ENCODE measurements at regions not wholly inside any gene's neighbourhood (a gene's known extent, or its start where the extent isn't known, plus 50 kb on each side); places are given as distances from the start of the nearest gene placed in this dataset.
"Not testable (repeated sequence)": the region's sequence is repeated elsewhere in the genome, so short reads cannot be mapped to it uniquely, and the experiment has no call there.

- in situ Hi-C loops (cut with HindIII; ENCODE audit: low pct_ligation_motif_present, low pct_unique_long_range_greater_than_20kb, low sequenced_read_pairs), result no loop called here
Measured at GRCh38 chr3:7964899-7965298, 536.7 kb upstream of the LMCD1 start.

GRCh38 chr3:7973006-7973405 is 528.6 kb upstream of the LMCD1 start:
- no peak for DNase-seq

More at GRCh38 chr3:7964899-7965298, 536.7 kb upstream of the LMCD1 start:
- peak; percentile 6 for DNase-seq

GRCh38 chr3:7977245-7978086 is 524.2 kb upstream of the LMCD1 start:
- peak; percentile 40 for DNase-seq
- in situ Hi-C loops (cut with HindIII; ENCODE audit: low pct_ligation_motif_present, low pct_unique_long_range_greater_than_20kb, low sequenced_read_pairs), result no loop called here

More at GRCh38 chr3:7973006-7973405, 528.6 kb upstream of the LMCD1 start:
- in situ Hi-C loops (cut with HindIII; ENCODE audit: low pct_ligation_motif_present, low pct_unique_long_range_greater_than_20kb, low sequenced_read_pairs), result no loop called here

- in situ Hi-C loops (cut with HindIII; ENCODE audit: low pct_ligation_motif_present, low pct_unique_long_range_greater_than_20kb, low sequenced_read_pairs), result no loop called here
- no peak for DNase-seq
Measured at GRCh38 chr3:7978087-7978422, 523.6 kb upstream of the LMCD1 start.

GRCh38 chr3:7982126-7982525 is 519.5 kb upstream of the LMCD1 start:
- no peak for DNase-seq
- in situ Hi-C loops (cut with HindIII; ENCODE audit: low pct_ligation_motif_present, low pct_unique_long_range_greater_than_20kb, low sequenced_read_pairs), result no loop called here

GRCh38 chr3:7999384-7999783 is 502.2 kb upstream of the LMCD1 start:
- in situ Hi-C loops (cut with HindIII; ENCODE audit: low pct_ligation_motif_present, low pct_unique_long_range_greater_than_20kb, low sequenced_read_pairs), result no loop called here
- no peak for DNase-seq

- in situ Hi-C loops (cut with HindIII; ENCODE audit: low pct_ligation_motif_present, low pct_unique_long_range_greater_than_20kb, low sequenced_read_pairs), result no loop called here
- no peak for DNase-seq
Measured at GRCh38 chr3:8001307-8001706, 500.3 kb upstream of the LMCD1 start.

- no peak for DNase-seq
- in situ Hi-C loops (cut with HindIII; ENCODE audit: low pct_ligation_motif_present, low pct_unique_long_range_greater_than_20kb, low sequenced_read_pairs), result no loop called here
Measured at GRCh38 chr3:8001712-8002111, 499.9 kb upstream of the LMCD1 start.

- no peak for DNase-seq
- in situ Hi-C loops (cut with HindIII; ENCODE audit: low pct_ligation_motif_present, low pct_unique_long_range_greater_than_20kb, low sequenced_read_pairs), result no loop called here
Measured at GRCh38 chr3:8011902-8012301, 489.7 kb upstream of the LMCD1 start.

- DNase-seq, result no peak
- in situ Hi-C loops (cut with HindIII; ENCODE audit: low pct_ligation_motif_present, low pct_unique_long_range_greater_than_20kb, low sequenced_read_pairs), result no loop called here
Measured at GRCh38 chr3:8020047-8020841, 481.4 kb upstream of the LMCD1 start.

- in situ Hi-C loops (cut with HindIII; ENCODE audit: low pct_ligation_motif_present, low pct_unique_long_range_greater_than_20kb, low sequenced_read_pairs), result no loop called here
- DNase-seq, result no peak
Measured at GRCh38 chr3:8027954-8028353, 473.7 kb upstream of the LMCD1 start.

GRCh38 chr3:8050283-8050682 is 451.3 kb upstream of the LMCD1 start:
- no peak for DNase-seq
- in situ Hi-C loops (cut with HindIII; ENCODE audit: low pct_ligation_motif_present, low pct_unique_long_range_greater_than_20kb, low sequenced_read_pairs), result no loop called here

GRCh38 chr3:8052659-8053058 is 449.0 kb upstream of the LMCD1 start:
- in situ Hi-C loops (cut with HindIII; ENCODE audit: low pct_ligation_motif_present, low pct_unique_long_range_greater_than_20kb, low sequenced_read_pairs), result no loop called here
- DNase-seq, result no peak

GRCh38 chr3:8068135-8068534 is 433.5 kb upstream of the LMCD1 start:
- in situ Hi-C loops (cut with HindIII; ENCODE audit: low pct_ligation_motif_present, low pct_unique_long_range_greater_than_20kb, low sequenced_read_pairs), result not testable (repeated sequence)

GRCh38 chr3:8069471-8069870 is 432.2 kb upstream of the LMCD1 start:
- in situ Hi-C loops (cut with HindIII; ENCODE audit: low pct_ligation_motif_present, low pct_unique_long_range_greater_than_20kb, low sequenced_read_pairs), result no loop called here
- DNase-seq, result no peak

More at GRCh38 chr3:8068135-8068534, 433.5 kb upstream of the LMCD1 start:
- not testable (repeated sequence) for DNase-seq

GRCh38 chr3:8070011-8070410 is 431.6 kb upstream of the LMCD1 start:
- in situ Hi-C loops (cut with HindIII; ENCODE audit: low pct_ligation_motif_present, low pct_unique_long_range_greater_than_20kb, low sequenced_read_pairs), result no loop called here
- no peak for DNase-seq

GRCh38 chr3:8074740-8075139 is 426.9 kb upstream of the LMCD1 start:
- in situ Hi-C loops (cut with HindIII; ENCODE audit: low pct_ligation_motif_present, low pct_unique_long_range_greater_than_20kb, low sequenced_read_pairs); DNase-seq: not testable (repeated sequence)

GRCh38 chr3:8077126-8077525 is 424.5 kb upstream of the LMCD1 start:
- no peak for DNase-seq
- in situ Hi-C loops (cut with HindIII; ENCODE audit: low pct_ligation_motif_present, low pct_unique_long_range_greater_than_20kb, low sequenced_read_pairs), result no loop called here

GRCh38 chr3:8080464-8080863 is 421.2 kb upstream of the LMCD1 start:
- in situ Hi-C loops (cut with HindIII; ENCODE audit: low pct_ligation_motif_present, low pct_unique_long_range_greater_than_20kb, low sequenced_read_pairs), result no loop called here
- DNase-seq, result no peak

GRCh38 chr3:8085498-8085897 is 416.1 kb upstream of the LMCD1 start:
- in situ Hi-C loops (cut with HindIII; ENCODE audit: low pct_ligation_motif_present, low pct_unique_long_range_greater_than_20kb, low sequenced_read_pairs), result no loop called here
- DNase-seq, result no peak

Data from ACHN (cell line).